Stimulated activated naive CD8-positive, alpha-beta T cell treated with anti-CD3 and anti-CD28 coated beads, Interleukin-15, amount 100 ng/mL, for 72 hours (primary cell): ENCODE measurements at regions not wholly inside any gene's neighbourhood (a gene's known extent, or its start where the extent isn't known, plus 50 kb on each side); places are given as distances from the start of the nearest gene placed in this dataset.

ENCODE experiments used
- ATAC-seq: fragments of 150-1000 bp; cut with Tn5 transposase; 2 replicates; pipeline ENCODE4 v1.10.0; 2021; ENCODE audit warnings: mild to moderate bottlenecking, moderate library complexity
- DNase-seq, 2 donors: peaks; one replicate each; pipeline ENCODE4 v3.0.0; 2021 to 2022
- H3K27ac Mint-ChIP-seq, 2 donors: one replicate each; pipeline ENCODE4 v1.8.0; 2022; ENCODE audit warnings: mild to moderate bottlenecking in 2 of 2, mixed read lengths in 2 of 2, moderate library complexity in 2 of 2
- H3K27me3 Mint-ChIP-seq: one replicate; pipeline ENCODE4 v1.8.0; 2022; ENCODE audit warnings: mixed read lengths
- H3K4me1 Mint-ChIP-seq: one replicate; pipeline ENCODE4 v1.8.0; 2022; ENCODE audit warnings: mild to moderate bottlenecking, mixed read lengths
- H3K4me3 Mint-ChIP-seq, 2 donors: one replicate each; pipeline ENCODE4 v1.8.0; 2022; ENCODE audit warnings: mild to moderate bottlenecking in 2 of 2, mixed read lengths in 2 of 2, moderate library complexity in 1 of 2
- H3K9me3 Mint-ChIP-seq, 2 donors: one replicate each; pipeline ENCODE4 v1.8.0; 2022; ENCODE audit warnings: mixed read lengths in 2 of 2

GRCh38 chr4:129578336-129578735 is 482.4 kb downstream of the C4orf33 start:
- ATAC-seq (no peak), DNase-seq (no peak)
- Mint-ChIP-seq H3K27me3 (no peaks in the 10 kb centered on the region), H3K27ac (no peak overlapping the region), H3K4me3 (no peak overlapping the region), H3K4me1 (no peaks in the 10 kb centered on the region), H3K9me3 (no peaks in the 10 kb centered on the region)

- no peak overlapping the region for H3K4me3 Mint-ChIP-seq
- no peak for DNase-seq
- no peaks in the 10 kb centered on the region for H3K27me3 Mint-ChIP-seq
- no peak for ATAC-seq
- no peak overlapping the region for H3K27ac Mint-ChIP-seq
- H3K9me3 Mint-ChIP-seq, result no peaks in the 10 kb centered on the region
- H3K4me1 Mint-ChIP-seq, result no peaks in the 10 kb centered on the region
Measured at GRCh38 chr4:129581305-129581704, 485.4 kb downstream of the C4orf33 start.

- Mint-ChIP-seq H3K27me3 (no peaks in the 10 kb centered on the region), H3K27ac (no peak overlapping the region), H3K4me3 (no peak overlapping the region), H3K4me1 (no peaks in the 10 kb centered on the region), H3K9me3 (no peaks in the 10 kb centered on the region)
- no peak for ATAC-seq
- DNase-seq, result no peak
Measured at GRCh38 chr4:129583868-129584267, 487.9 kb downstream of the C4orf33 start.

- Mint-ChIP-seq H3K27ac (no peak overlapping the region), H3K4me1 (no peaks in the 10 kb centered on the region), H3K9me3 (no peaks in the 10 kb centered on the region), H3K4me3 (no peak overlapping the region), H3K27me3 (no peaks in the 10 kb centered on the region)
- ATAC-seq (no peak), DNase-seq (no peak)
Measured at GRCh38 chr4:129598582-129598981, 502.6 kb downstream of the C4orf33 start.

- DNase-seq (no peak), ATAC-seq (no peak)
- no peaks in the 10 kb centered on the region for H3K4me1 Mint-ChIP-seq
- H3K27me3 Mint-ChIP-seq, result no peaks in the 10 kb centered on the region
- no peak overlapping the region for H3K4me3 Mint-ChIP-seq
- no peak overlapping the region for H3K27ac Mint-ChIP-seq
- H3K9me3 Mint-ChIP-seq, result no peaks in the 10 kb centered on the region
Measured at GRCh38 chr4:129600898-129601297, 504.9 kb downstream of the C4orf33 start.

GRCh38 chr4:129602447-129602846 is 506.5 kb downstream of the C4orf33 start:
- no peaks in the 10 kb centered on the region for H3K4me1 Mint-ChIP-seq
- no peaks in the 10 kb centered on the region for H3K9me3 Mint-ChIP-seq
- ATAC-seq, result no peak
- DNase-seq, result no peak
- no peak overlapping the region for H3K27ac Mint-ChIP-seq
- no peak overlapping the region for H3K4me3 Mint-ChIP-seq
- no peaks in the 10 kb centered on the region for H3K27me3 Mint-ChIP-seq

GRCh38 chr4:129603241-129603931 is 507.4 kb downstream of the C4orf33 start:
- no peak for ATAC-seq
- no peaks in the 10 kb centered on the region for H3K27me3 Mint-ChIP-seq
- no peaks in the 10 kb centered on the region for H3K9me3 Mint-ChIP-seq
- H3K27ac Mint-ChIP-seq, result no peak overlapping the region
- no peak for DNase-seq
- no peaks in the 10 kb centered on the region for H3K4me1 Mint-ChIP-seq
- H3K4me3 Mint-ChIP-seq, result no peak overlapping the region

GRCh38 chr4:129604632-129605255 is 508.8 kb downstream of the C4orf33 start:
- Mint-ChIP-seq H3K9me3 (no peaks in the 10 kb centered on the region), H3K4me1 (no peaks in the 10 kb centered on the region), H3K27ac (no peak overlapping the region), H3K27me3 (no peaks in the 10 kb centered on the region), H3K4me3 (no peak overlapping the region)
- DNase-seq, result no peak
- ATAC-seq, result no peak

GRCh38 chr4:129614611-129615010 is 518.7 kb downstream of the C4orf33 start:
- no peak for DNase-seq
- Mint-ChIP-seq H3K4me1 (no peaks in the 10 kb centered on the region), H3K4me3 (no peak overlapping the region), H3K9me3 (no peaks in the 10 kb centered on the region), H3K27ac (no peak overlapping the region), H3K27me3 (no peaks in the 10 kb centered on the region)
- no peak for ATAC-seq

GRCh38 chr4:129622566-129622965 is 526.6 kb downstream of the C4orf33 start:
- DNase-seq (no peak), ATAC-seq (no peak)
- H3K27me3 Mint-ChIP-seq, result no peaks in the 10 kb centered on the region
- no peaks in the 10 kb centered on the region for H3K4me1 Mint-ChIP-seq
- H3K9me3 Mint-ChIP-seq, result peaks cover 0 to 3% of the 10 kb centered on the region in 2 donors
- H3K27ac Mint-ChIP-seq, result no peak overlapping the region
- no peak overlapping the region for H3K4me3 Mint-ChIP-seq

- no peak for DNase-seq
- ATAC-seq, result no peak
- peaks cover 0 to 3% of the 10 kb centered on the region in 2 donors for H3K9me3 Mint-ChIP-seq
- no peak overlapping the region for H3K27ac Mint-ChIP-seq
- H3K27me3 Mint-ChIP-seq, result no peaks in the 10 kb centered on the region
- no peaks in the 10 kb centered on the region for H3K4me1 Mint-ChIP-seq
- H3K4me3 Mint-ChIP-seq, result no peak overlapping the region
Measured at GRCh38 chr4:129623233-129623875, 527.4 kb downstream of the C4orf33 start.

GRCh38 chr4:129641179-129641578 is 545.2 kb downstream of the C4orf33 start:
- DNase-seq (peak; percentile 23 to 28), ATAC-seq (no peak)
- Mint-ChIP-seq H3K9me3 (no peaks in the 10 kb centered on the region), H3K27me3 (no peaks in the 10 kb centered on the region), H3K4me1 (no peaks in the 10 kb centered on the region), H3K4me3 (no peak overlapping the region), H3K27ac (no peak overlapping the region)

- no peak overlapping the region for H3K4me3 Mint-ChIP-seq
- no peaks in the 10 kb centered on the region for H3K9me3 Mint-ChIP-seq
- H3K27me3 Mint-ChIP-seq, result no peaks in the 10 kb centered on the region
- DNase-seq (no peak), ATAC-seq (no peak)
- H3K4me1 Mint-ChIP-seq, result no peaks in the 10 kb centered on the region
- H3K27ac Mint-ChIP-seq, result no peak overlapping the region
Measured at GRCh38 chr4:129645461-129645860, 549.5 kb downstream of the C4orf33 start.

GRCh38 chr4:129668092-129668491 is 572.1 kb downstream of the C4orf33 start:
- Mint-ChIP-seq H3K27me3 (no peaks in the 10 kb centered on the region), H3K4me3 (no peak overlapping the region), H3K9me3 (no peaks in the 10 kb centered on the region), H3K4me1 (no peaks in the 10 kb centered on the region), H3K27ac (no peak overlapping the region)
- ATAC-seq (no peak), DNase-seq (no peak)

- no peak for DNase-seq
- no peak overlapping the region for H3K27ac Mint-ChIP-seq
- H3K27me3 Mint-ChIP-seq, result no peaks in the 10 kb centered on the region
- H3K4me3 Mint-ChIP-seq, result no peak overlapping the region
- no peaks in the 10 kb centered on the region for H3K4me1 Mint-ChIP-seq
- H3K9me3 Mint-ChIP-seq, result peaks cover 0 to 18% of the 10 kb centered on the region in 2 donors
- ATAC-seq, result no peak
Measured at GRCh38 chr4:129672941-129673340, 577.0 kb downstream of the C4orf33 start.

- Mint-ChIP-seq H3K4me3 (no peak overlapping the region), H3K4me1 (no peaks in the 10 kb centered on the region), H3K27ac (no peak overlapping the region), H3K27me3 (no peaks in the 10 kb centered on the region), H3K9me3 (peaks cover 0 to 20% of the 10 kb centered on the region in 2 donors)
- ATAC-seq (no peak), DNase-seq (no peak)
Measured at GRCh38 chr4:129675036-129675435, 579.1 kb downstream of the C4orf33 start.
